ENCODE measurements at regions not wholly inside any gene's neighbourhood (a gene's known extent, or its start where the extent isn't known, plus 50 kb on each side); places are given as distances from the start of the nearest gene placed in this dataset.

DNA sequence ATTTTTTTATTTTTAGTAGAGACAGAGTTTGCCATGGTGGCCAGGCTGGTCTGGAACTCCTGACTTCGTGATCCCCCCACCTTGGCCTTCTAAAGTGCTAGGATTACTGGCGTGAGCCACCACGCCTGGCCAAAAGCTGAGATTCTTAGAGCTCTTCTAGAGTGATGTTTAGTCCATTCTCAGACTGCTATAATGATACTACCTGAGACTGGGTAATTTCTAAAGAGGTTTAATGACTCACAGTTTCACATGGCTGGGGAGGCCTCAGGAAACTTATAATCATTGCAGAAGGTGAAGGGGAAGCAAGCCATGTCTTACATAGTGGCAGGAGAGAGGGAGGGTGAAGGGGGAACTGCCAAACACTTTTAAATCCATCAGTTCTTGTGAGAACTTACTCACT is 1804.9 kb upstream of the LRRTM1 start:
- no peak overlapping the region for H2AFZ ChIP-seq (ENCODE audit: low read length)

DNA sequence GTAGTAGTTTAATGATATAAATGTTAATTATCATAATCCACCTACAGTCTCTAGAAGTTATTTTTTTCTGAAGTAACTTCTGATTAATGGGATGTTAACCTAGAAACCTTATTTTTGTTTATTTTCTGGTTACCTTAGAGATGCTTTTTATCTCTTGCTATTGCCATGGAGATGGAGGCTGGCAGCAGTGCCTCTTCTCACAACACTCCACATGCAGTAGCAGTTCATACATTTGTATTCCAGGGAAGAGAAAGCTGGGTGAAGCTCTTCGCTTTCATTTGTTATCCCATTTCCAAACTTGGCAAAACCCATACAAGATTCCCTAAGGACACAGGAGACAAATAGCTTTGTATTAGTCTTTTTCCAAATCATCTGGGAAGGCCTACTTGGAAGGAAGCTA is 1794.1 kb upstream of the LRRTM1 start:
- Histone ChIP-seq H3K9me3 (ENCODE audit: control insufficient read depth, insufficient read depth, low read depth, low read length) (no peaks in the 10 kb centered on the region), H3K27ac (ENCODE audit: insufficient read depth, low read length) (no peak overlapping the region), H3K27me3 (ENCODE audit: control insufficient read depth, insufficient read depth, low read length) (no peaks in the 10 kb centered on the region), H3K36me3 (ENCODE audit: control insufficient read depth, insufficient read depth, low read length) (no peaks in the 10 kb centered on the region), H4K20me1 (ENCODE audit: control insufficient read depth, extremely low read depth, insufficient read depth, low read length) (no peaks in the 10 kb centered on the region), H2AFZ (ENCODE audit: low read length) (no peak overlapping the region), H3K79me2 (ENCODE audit: control insufficient read depth, insufficient read depth, low read length) (no peaks in the 10 kb centered on the region), H3K4me3 (replicated peaks in 1 of 4; ENCODE audit: control extremely low read depth in 1 of 4, insufficient read depth in 1 of 4, low read depth in 3 of 4, low read length in 4 of 4) (no peak overlapping the region), H3K4me2 (ENCODE audit: extremely low read depth, insufficient read depth, low read length) (no peak overlapping the region), H3K9ac (ENCODE audit: insufficient read depth, low read length) (no peak overlapping the region), H3K4me1 (ENCODE audit: control insufficient read depth, extremely low read depth, insufficient read depth, low read length) (no peaks in the 10 kb centered on the region)
- DNase-seq (ENCODE audit: low read depth in 2 of 2) = no peak
- no peak for TF ChIP-seq EZH2 (IDR thresholded peaks at IDR 0.05; ENCODE audit: low read length, missing control alignments)
- TF ChIP-seq, protein P1, sequence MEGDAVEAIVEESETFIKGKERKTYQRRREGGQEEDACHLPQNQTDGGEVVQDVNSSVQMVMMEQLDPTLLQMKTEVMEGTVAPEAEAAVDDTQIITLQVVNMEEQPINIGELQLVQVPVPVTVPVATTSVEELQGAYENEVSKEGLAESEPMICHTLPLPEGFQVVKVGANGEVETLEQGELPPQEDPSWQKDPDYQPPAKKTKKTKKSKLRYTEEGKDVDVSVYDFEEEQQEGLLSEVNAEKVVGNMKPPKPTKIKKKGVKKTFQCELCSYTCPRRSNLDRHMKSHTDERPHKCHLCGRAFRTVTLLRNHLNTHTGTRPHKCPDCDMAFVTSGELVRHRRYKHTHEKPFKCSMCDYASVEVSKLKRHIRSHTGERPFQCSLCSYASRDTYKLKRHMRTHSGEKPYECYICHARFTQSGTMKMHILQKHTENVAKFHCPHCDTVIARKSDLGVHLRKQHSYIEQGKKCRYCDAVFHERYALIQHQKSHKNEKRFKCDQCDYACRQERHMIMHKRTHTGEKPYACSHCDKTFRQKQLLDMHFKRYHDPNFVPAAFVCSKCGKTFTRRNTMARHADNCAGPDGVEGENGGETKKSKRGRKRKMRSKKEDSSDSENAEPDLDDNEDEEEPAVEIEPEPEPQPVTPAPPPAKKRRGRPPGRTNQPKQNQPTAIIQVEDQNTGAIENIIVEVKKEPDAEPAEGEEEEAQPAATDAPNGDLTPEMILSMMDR (conservative IDR thresholded peaks at IDR 0.05 in 1 of 2, IDR thresholded peaks at IDR 0.05 in 1 of 2; ENCODE audit: low read depth in 1 of 2, low read length in 2 of 2) = no peak

More for the DNA sequence above, 1804.9 kb upstream of the LRRTM1 start:
- H3K9me3 ChIP-seq (ENCODE audit: control insufficient read depth, insufficient read depth, low read depth, low read length) = no peaks in the 10 kb centered on the region
- H3K36me3 ChIP-seq (ENCODE audit: control insufficient read depth, insufficient read depth, low read length) = no peaks in the 10 kb centered on the region
- no peak overlapping the region for H3K4me3 ChIP-seq (replicated peaks in 1 of 4; ENCODE audit: control extremely low read depth in 1 of 4, insufficient read depth in 1 of 4, low read depth in 3 of 4, low read length in 4 of 4)
- H3K4me1 ChIP-seq (ENCODE audit: control insufficient read depth, extremely low read depth, insufficient read depth, low read length) = no peaks in the 10 kb centered on the region
- H3K9ac ChIP-seq (ENCODE audit: insufficient read depth, low read length) = no peak overlapping the region
- H3K27me3 ChIP-seq (ENCODE audit: control insufficient read depth, insufficient read depth, low read length) = no peaks in the 10 kb centered on the region
- H3K27ac ChIP-seq (ENCODE audit: insufficient read depth, low read length) = no peak overlapping the region
- TF ChIP-seq, protein P1 (conservative IDR thresholded peaks at IDR 0.05 in 1 of 2, IDR thresholded peaks at IDR 0.05 in 1 of 2; ENCODE audit: low read depth in 1 of 2, low read length in 2 of 2) = no peak
- no peak for TF ChIP-seq EZH2 (IDR thresholded peaks at IDR 0.05; ENCODE audit: low read length, missing control alignments)
- H3K79me2 ChIP-seq (ENCODE audit: control insufficient read depth, insufficient read depth, low read length) = no peaks in the 10 kb centered on the region
- no peak overlapping the region for H3K4me2 ChIP-seq (ENCODE audit: extremely low read depth, insufficient read depth, low read length)
- no peak for DNase-seq (ENCODE audit: low read depth in 2 of 2)
- H4K20me1 ChIP-seq (ENCODE audit: control insufficient read depth, extremely low read depth, insufficient read depth, low read length) = no peaks in the 10 kb centered on the region

DNA sequence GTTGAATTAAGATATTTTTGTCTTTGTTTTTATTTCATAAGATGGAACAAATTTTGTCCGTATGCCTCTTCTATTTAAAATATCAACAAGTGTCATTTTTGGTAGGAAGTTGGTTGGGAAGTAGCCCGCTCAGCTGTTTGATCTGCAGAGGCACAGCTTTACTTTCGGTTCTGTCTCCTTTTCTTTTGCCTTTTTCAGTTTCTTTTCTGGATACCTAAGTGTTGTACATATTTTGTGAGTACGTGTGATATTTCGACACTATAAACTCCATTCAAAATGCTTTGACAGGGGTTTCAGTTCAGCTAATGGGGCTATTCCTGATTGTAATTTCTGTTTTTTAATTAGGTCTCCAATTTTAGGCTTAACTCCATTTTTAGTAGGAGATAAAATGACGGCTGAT is 1785.0 kb upstream of the LRRTM1 start:
- Histone ChIP-seq H3K4me3 (replicated peaks in 1 of 4; ENCODE audit: control extremely low read depth in 1 of 4, insufficient read depth in 1 of 4, low read depth in 3 of 4, low read length in 4 of 4) (peak overlapping the region in 1 of 4 experiments; percentile 17), H3K4me1 (ENCODE audit: control insufficient read depth, extremely low read depth, insufficient read depth, low read length) (no peaks in the 10 kb centered on the region), H3K36me3 (ENCODE audit: control insufficient read depth, insufficient read depth, low read length) (no peaks in the 10 kb centered on the region), H2AFZ (ENCODE audit: low read length) (no peak overlapping the region), H3K27ac (ENCODE audit: insufficient read depth, low read length) (no peak overlapping the region), H3K9me3 (ENCODE audit: control insufficient read depth, insufficient read depth, low read depth, low read length) (no peaks in the 10 kb centered on the region), H3K27me3 (ENCODE audit: control insufficient read depth, insufficient read depth, low read length) (no peaks in the 10 kb centered on the region), H3K4me2 (ENCODE audit: extremely low read depth, insufficient read depth, low read length) (no peak overlapping the region), H4K20me1 (ENCODE audit: control insufficient read depth, extremely low read depth, insufficient read depth, low read length) (no peaks in the 10 kb centered on the region), H3K79me2 (ENCODE audit: control insufficient read depth, insufficient read depth, low read length) (no peaks in the 10 kb centered on the region), H3K9ac (ENCODE audit: insufficient read depth, low read length) (no peak overlapping the region)
- no peak for DNase-seq (ENCODE audit: low read depth in 2 of 2)
- TF ChIP-seq EZH2 (IDR thresholded peaks at IDR 0.05; ENCODE audit: low read length, missing control alignments) = no peak
- TF ChIP-seq, protein P1 (conservative IDR thresholded peaks at IDR 0.05 in 1 of 2, IDR thresholded peaks at IDR 0.05 in 1 of 2; ENCODE audit: low read depth in 1 of 2, low read length in 2 of 2) = no peak

Data from fibroblast of lung (primary cell).